ENCODE measurements at regions not wholly inside any gene's neighbourhood (a gene's known extent, or its start where the extent isn't known, plus 50 kb on each side); places are given as distances from the start of the nearest gene placed in this dataset.

- no peak for TF ChIP-seq NR3C1 (CRISPR knock-in tag; IDR thresholded peaks at IDR 0.05)
- TF ChIP-seq CTCF (CRISPR knock-in tag; IDR thresholded peaks at IDR 0.05), result no peak
- no peak for TF ChIP-seq ZNF280D (CRISPR knock-in tag; IDR thresholded peaks at IDR 0.05)
These were observed 73.7 kb upstream of the ERCC6L2 start for GRCh38 chr9:95801797-95802196.

Data from HepG2 (cell line).